Rectal smooth muscle tissue (tissue), 1 donor: ENCODE measurements at regions not wholly inside any gene's neighbourhood (a gene's known extent, or its start where the extent isn't known, plus 50 kb on each side); places are given as distances from the start of the nearest gene placed in this dataset.

ENCODE experiments used
- H3K27ac ChIP-seq: one replicate; pipeline ENCODE4 v1.7.0; 2013; ENCODE audit warnings: low read depth, low read length, inconsistent platforms
- H3K27me3 ChIP-seq: one replicate; pipeline ENCODE4 v1.7.0; 2013; ENCODE audit warnings: low read length; ENCODE audit not compliant: control insufficient read depth, insufficient read depth
- H3K36me3 ChIP-seq: one replicate; pipeline ENCODE4 v1.7.0; 2013; ENCODE audit warnings: low read length; ENCODE audit not compliant: control insufficient read depth, insufficient read depth
- H3K4me1 ChIP-seq: one replicate; pipeline ENCODE4 v1.7.0; 2013; ENCODE audit warnings: low read length; ENCODE audit not compliant: control insufficient read depth, insufficient read depth
- H3K4me3 ChIP-seq: one replicate; pipeline ENCODE4 v1.7.0; 2013; ENCODE audit warnings: low read length
- H3K9ac ChIP-seq: one replicate; pipeline ENCODE4 v1.7.0; 2013; ENCODE audit warnings: low read length

GRCh38 chrX:39764441-39764914, 333.3 kb downstream of the BCOR start:
- H3K27me3 ChIP-seq = no peaks in the 10 kb centered on the region
- no peaks in the 10 kb centered on the region for H3K36me3 ChIP-seq
- H3K9ac ChIP-seq = no peak overlapping the region
- no peak overlapping the region for H3K27ac ChIP-seq
- no peaks in the 10 kb centered on the region for H3K4me1 ChIP-seq
- H3K4me3 ChIP-seq = no peak overlapping the region

- Histone ChIP-seq H3K36me3 (no peaks in the 10 kb centered on the region), H3K4me3 (no peak overlapping the region), H3K27me3 (no peaks in the 10 kb centered on the region), H3K27ac (no peak overlapping the region), H3K9ac (no peak overlapping the region), H3K4me1 (no peaks in the 10 kb centered on the region)
These were observed 332.4 kb downstream of the BCOR start for GRCh38 chrX:39765327-39765726.

- no peaks in the 10 kb centered on the region for H3K36me3 ChIP-seq
- H3K27ac ChIP-seq = no peak overlapping the region
- no peaks in the 10 kb centered on the region for H3K27me3 ChIP-seq
- no peak overlapping the region for H3K9ac ChIP-seq
- H3K4me3 ChIP-seq = no peak overlapping the region
- H3K4me1 ChIP-seq = no peaks in the 10 kb centered on the region
These were observed 331.6 kb downstream of the BCOR start for GRCh38 chrX:39766085-39766726.

- Histone ChIP-seq H3K9ac (no peak overlapping the region), H3K27me3 (no peaks in the 10 kb centered on the region), H3K4me1 (no peaks in the 10 kb centered on the region), H3K27ac (no peak overlapping the region), H3K4me3 (no peak overlapping the region), H3K36me3 (no peaks in the 10 kb centered on the region)
These were observed 330.9 kb downstream of the BCOR start for GRCh38 chrX:39766855-39767254.

GRCh38 chrX:39767446-39767845, 330.3 kb downstream of the BCOR start:
- no peaks in the 10 kb centered on the region for H3K36me3 ChIP-seq
- H3K27me3 ChIP-seq = no peaks in the 10 kb centered on the region
- no peak overlapping the region for H3K4me3 ChIP-seq
- H3K4me1 ChIP-seq = no peaks in the 10 kb centered on the region
- H3K9ac ChIP-seq = no peak overlapping the region
- H3K27ac ChIP-seq = no peak overlapping the region

- Histone ChIP-seq H3K4me3 (no peak overlapping the region), H3K27ac (no peak overlapping the region), H3K36me3 (no peaks in the 10 kb centered on the region), H3K4me1 (no peaks in the 10 kb centered on the region), H3K27me3 (no peaks in the 10 kb centered on the region), H3K9ac (no peak overlapping the region)
These were observed 328.0 kb downstream of the BCOR start for GRCh38 chrX:39769748-39770147.

- Histone ChIP-seq H3K27ac (no peak overlapping the region), H3K4me1 (no peaks in the 10 kb centered on the region), H3K9ac (no peak overlapping the region)
These were observed 326.7 kb downstream of the BCOR start for GRCh38 chrX:39771089-39771488.

GRCh38 chrX:39772057-39772832, 325.5 kb downstream of the BCOR start:
- Histone ChIP-seq H3K27ac (peak overlapping the region; percentile 36), H3K9ac (no peak overlapping the region), H3K4me1 (no peaks in the 10 kb centered on the region), H3K36me3 (no peaks in the 10 kb centered on the region), H3K27me3 (no peaks in the 10 kb centered on the region), H3K4me3 (no peak overlapping the region)

More at GRCh38 chrX:39771089-39771488, 326.7 kb downstream of the BCOR start:
- Histone ChIP-seq H3K27me3 (no peaks in the 10 kb centered on the region), H3K36me3 (no peaks in the 10 kb centered on the region), H3K4me3 (no peak overlapping the region)

GRCh38 chrX:39773150-39773549, 324.6 kb downstream of the BCOR start:
- Histone ChIP-seq H3K27me3 (no peaks in the 10 kb centered on the region), H3K4me3 (no peak overlapping the region)

GRCh38 chrX:39773923-39774773, 323.6 kb downstream of the BCOR start:
- H3K4me3 ChIP-seq = no peak overlapping the region

More at GRCh38 chrX:39773150-39773549, 324.6 kb downstream of the BCOR start:
- no peak overlapping the region for H3K9ac ChIP-seq
- no peaks in the 10 kb centered on the region for H3K4me1 ChIP-seq
- no peak overlapping the region for H3K27ac ChIP-seq
- no peaks in the 10 kb centered on the region for H3K36me3 ChIP-seq

GRCh38 chrX:39774774-39775328, 322.9 kb downstream of the BCOR start:
- no peak overlapping the region for H3K27ac ChIP-seq
- no peak overlapping the region for H3K4me3 ChIP-seq
- no peaks in the 10 kb centered on the region for H3K36me3 ChIP-seq

More at GRCh38 chrX:39773923-39774773, 323.6 kb downstream of the BCOR start:
- Histone ChIP-seq H3K27me3 (no peaks in the 10 kb centered on the region), H3K27ac (no peak overlapping the region), H3K9ac (no peak overlapping the region), H3K36me3 (no peaks in the 10 kb centered on the region), H3K4me1 (no peaks in the 10 kb centered on the region)

GRCh38 chrX:39777623-39778025, 320.1 kb downstream of the BCOR start:
- Histone ChIP-seq H3K27ac (no peak overlapping the region), H3K27me3 (no peaks in the 10 kb centered on the region), H3K4me1 (no peaks in the 10 kb centered on the region), H3K9ac (no peak overlapping the region), H3K36me3 (no peaks in the 10 kb centered on the region), H3K4me3 (no peak overlapping the region)

More at GRCh38 chrX:39774774-39775328, 322.9 kb downstream of the BCOR start:
- Histone ChIP-seq H3K4me1 (no peaks in the 10 kb centered on the region), H3K27me3 (no peaks in the 10 kb centered on the region), H3K9ac (no peak overlapping the region)
